ENCODE measurements at regions not wholly inside any gene's neighbourhood (a gene's known extent, or its start where the extent isn't known, plus 50 kb on each side); places are given as distances from the start of the nearest gene placed in this dataset.

DNA sequence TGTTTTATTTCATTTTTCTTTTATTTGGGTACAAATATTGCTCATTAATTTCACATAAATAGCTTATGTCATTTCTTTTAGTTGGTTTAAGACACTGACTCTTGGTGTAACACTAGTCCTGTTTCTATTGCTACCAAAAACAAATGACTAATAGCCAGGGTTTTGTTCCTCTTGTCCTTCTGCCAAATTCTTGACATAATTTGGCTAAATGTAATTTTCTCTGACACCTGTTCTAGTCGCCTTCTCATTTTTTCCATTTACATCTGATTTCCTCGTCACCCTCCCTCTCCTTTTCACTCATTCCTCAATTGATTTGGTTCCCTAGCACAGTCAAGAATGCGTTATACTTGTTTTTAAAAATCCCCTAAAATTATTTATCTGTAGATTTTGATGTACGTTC lies 1718.7 kb downstream of the EFNB2 start:
- H3K27ac ChIP-seq (ENCODE audit: insufficient read depth, low read length): no peak overlapping the region
- no TSS peak for BruUV-seq (replicated peaks)
- no peak for DNase-seq

More for the DNA sequence above, 1718.7 kb downstream of the EFNB2 start:
- intact Hi-C loops (cut with micrococcal nuclease) (no loop called here), in situ Hi-C loops (cut with MboI; ENCODE audit: low sequenced_read_pairs) (no loop called here), dilution Hi-C loops (cut with HindIII; ENCODE audit: low sequenced_read_pairs, unreplicated experiment) (no loop called here)
- TF ChIP-seq MAFK (IDR thresholded peaks at IDR 0.05; ENCODE audit: low read depth, low read length) (no peak), MAZ (IDR thresholded peaks at IDR 0.05; ENCODE audit: borderline replicate concordance, low read depth, low read length) (no peak), FOS (IDR thresholded peaks at IDR 0.05; ENCODE audit: low read depth, low read length) (no peak), NFE2L2 (IDR thresholded peaks at IDR 0.05; ENCODE audit: low read depth, low read length) (no peak), RFX5 (IDR thresholded peaks at IDR 0.05; ENCODE audit: low read depth, low read length) (no peak), RAD21 (IDR thresholded peaks at IDR 0.05; ENCODE audit: low read length) (no peak), MXI1 (IDR thresholded peaks at IDR 0.05; ENCODE audit: borderline replicate concordance, low read depth, low read length) (no peak), USF2 (IDR thresholded peaks at IDR 0.05; ENCODE audit: low read depth, low read length) (no peak), POLR2A (IDR thresholded peaks at IDR 0.05; ENCODE audit: low read depth, low read length) (no peak), CEBPB (IDR thresholded peaks at IDR 0.05; ENCODE audit: low read depth, low read length) (no peak), ELK1 (IDR thresholded peaks at IDR 0.05; ENCODE audit: borderline replicate concordance, low read depth, low read length) (no peak)
- TF ChIP-seq, protein P1, sequence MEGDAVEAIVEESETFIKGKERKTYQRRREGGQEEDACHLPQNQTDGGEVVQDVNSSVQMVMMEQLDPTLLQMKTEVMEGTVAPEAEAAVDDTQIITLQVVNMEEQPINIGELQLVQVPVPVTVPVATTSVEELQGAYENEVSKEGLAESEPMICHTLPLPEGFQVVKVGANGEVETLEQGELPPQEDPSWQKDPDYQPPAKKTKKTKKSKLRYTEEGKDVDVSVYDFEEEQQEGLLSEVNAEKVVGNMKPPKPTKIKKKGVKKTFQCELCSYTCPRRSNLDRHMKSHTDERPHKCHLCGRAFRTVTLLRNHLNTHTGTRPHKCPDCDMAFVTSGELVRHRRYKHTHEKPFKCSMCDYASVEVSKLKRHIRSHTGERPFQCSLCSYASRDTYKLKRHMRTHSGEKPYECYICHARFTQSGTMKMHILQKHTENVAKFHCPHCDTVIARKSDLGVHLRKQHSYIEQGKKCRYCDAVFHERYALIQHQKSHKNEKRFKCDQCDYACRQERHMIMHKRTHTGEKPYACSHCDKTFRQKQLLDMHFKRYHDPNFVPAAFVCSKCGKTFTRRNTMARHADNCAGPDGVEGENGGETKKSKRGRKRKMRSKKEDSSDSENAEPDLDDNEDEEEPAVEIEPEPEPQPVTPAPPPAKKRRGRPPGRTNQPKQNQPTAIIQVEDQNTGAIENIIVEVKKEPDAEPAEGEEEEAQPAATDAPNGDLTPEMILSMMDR (conservative IDR thresholded peaks at IDR 0.05; ENCODE audit: low read depth, low read length): no peak
- no peak overlapping the region for H2AFZ ChIP-seq (replicated peaks; ENCODE audit: low read length, poor library complexity)
- no peak overlapping the region for H3K4me3 ChIP-seq (ENCODE audit: insufficient read depth, low read depth, low read length)
- H2BK15ac ChIP-seq (ENCODE audit: low read depth, low read length): no peak overlapping the region
- WGBS, 2 experiments (ENCODE audit: extremely low coverage in 2 of 2, insufficient read length in 1 of 2): no CpG with 5 or more reads among the region's 4 CpGs
- H3K9ac ChIP-seq (ENCODE audit: low read depth, low read length): no peak overlapping the region
- no peak overlapping the region for H3K14ac ChIP-seq (replicated peaks; ENCODE audit: low read depth, low read length)
- H4K5ac ChIP-seq (ENCODE audit: low read depth, low read length): no peak overlapping the region
- no peak overlapping the region for H2AK9ac ChIP-seq (replicated peaks; ENCODE audit: low read depth, low read length, poor library complexity)
- H2AK5ac ChIP-seq (ENCODE audit: low read depth, low read length): no peak overlapping the region
- no peak overlapping the region for H3K56ac ChIP-seq (ENCODE audit: extremely low read depth, insufficient read depth, low read length)
- no peaks in the 10 kb centered on the region for H3K79me1 ChIP-seq (ENCODE audit: low read depth in 1 of 2, low read length in 2 of 2)
- no peak overlapping the region for H2BK5ac ChIP-seq (ENCODE audit: low read depth, low read length, poor library complexity, severe bottlenecking)
- H3K18ac ChIP-seq (ENCODE audit: low read depth, low read length): no peak overlapping the region
- no peak overlapping the region for H4K8ac ChIP-seq (ENCODE audit: low read depth in 2 of 2, low read length in 2 of 2)
- ChIA-PET POLR2A (ENCODE audit: unreplicated experiment) (no interaction called here), CTCF (no interaction called here)
- no peaks in the 10 kb centered on the region for H4K20me1 ChIP-seq (ENCODE audit: insufficient read depth, low read length)
- no peak overlapping the region for H3K4me2 ChIP-seq (ENCODE audit: low read depth, low read length)
- no peaks in the 10 kb centered on the region for H3K4me1 ChIP-seq (ENCODE audit: control insufficient read depth, insufficient read depth, low read length)
- H3K23ac ChIP-seq (ENCODE audit: low read depth, low read length): no peak overlapping the region
- no peak for ATAC-seq (ENCODE audit: low read depth)
- no peaks in the 10 kb centered on the region for H3K27me3 ChIP-seq (ENCODE audit: control insufficient read depth, insufficient read depth, low read length)
- no peaks in the 10 kb centered on the region for H3K36me3 ChIP-seq (ENCODE audit: control insufficient read depth, insufficient read depth, low read length)
- no peak overlapping the region for H2BK20ac ChIP-seq (ENCODE audit: low read depth, low read length)
- no peak overlapping the region for H4K91ac ChIP-seq (ENCODE audit: insufficient read depth, low read depth, low read length)
- no peaks in the 10 kb centered on the region for H3K9me1 ChIP-seq (ENCODE audit: insufficient read depth, low read length)
- no peak overlapping the region for H2BK120ac ChIP-seq (ENCODE audit: low read depth, low read length)
- peaks cover 7% of the 10 kb centered on the region; the same call in 1 of the 2 replicates for H3K9me3 ChIP-seq (ENCODE audit: control insufficient read depth, insufficient read depth, low read length)
- no peak overlapping the region for H3K4ac ChIP-seq (ENCODE audit: low read depth, low read length)

Measured in IMR-90 (cell line).